Type B pancreatic cell (in vitro differentiated cells): ENCODE measurements at regions not wholly inside any gene's neighbourhood (a gene's known extent, or its start where the extent isn't known, plus 50 kb on each side); places are given as distances from the start of the nearest gene placed in this dataset.

ENCODE experiments used
- DNase-seq: peaks from one replicate; pipeline ENCODE4 v3.0.0; 2021; ENCODE audit warnings: mixed read lengths; ENCODE audit not compliant: unreplicated experiment; ENCODE audit errors: extremely low spot score
- H3K27ac Mint-ChIP-seq: 2 replicates; pipeline ENCODE4 v1.8.0; 2021; ENCODE audit warnings: mild to moderate bottlenecking, mixed read lengths
- H3K27me3 Mint-ChIP-seq: 2 replicates; pipeline ENCODE4 v1.8.0; 2021; ENCODE audit warnings: mixed read lengths
- H3K36me3 Mint-ChIP-seq: 2 replicates; pipeline ENCODE4 v1.8.0; 2021; ENCODE audit warnings: mixed read lengths
- H3K4me1 Mint-ChIP-seq: one replicate; pipeline ENCODE4 v1.8.0; 2021; ENCODE audit warnings: mixed read lengths; ENCODE audit not compliant: unreplicated experiment
- H3K4me3 Mint-ChIP-seq: 2 replicates; pipeline ENCODE4 v1.8.0; 2021; ENCODE audit warnings: mild to moderate bottlenecking, mixed read lengths
- H3K9me3 Mint-ChIP-seq: 2 replicates; pipeline ENCODE4 v1.8.0; 2021; ENCODE audit warnings: mixed read lengths
- TF ChIP-seq, protein P1 (sequence below): fragments of 200-600 bp; sonication (generic); conservative IDR thresholded peaks from 2 replicates; pipeline ENCODE4 v1.5.0; 2021; ENCODE audit warnings: antibody characterized with exemption, mild to moderate bottlenecking

- H3K4me1 Mint-ChIP-seq: peaks cover 5% of the 10 kb centered on the region
Observed at GRCh38 chr10:11392776-11393175, 218.7 kb downstream of the USP6NL start.

DNA sequence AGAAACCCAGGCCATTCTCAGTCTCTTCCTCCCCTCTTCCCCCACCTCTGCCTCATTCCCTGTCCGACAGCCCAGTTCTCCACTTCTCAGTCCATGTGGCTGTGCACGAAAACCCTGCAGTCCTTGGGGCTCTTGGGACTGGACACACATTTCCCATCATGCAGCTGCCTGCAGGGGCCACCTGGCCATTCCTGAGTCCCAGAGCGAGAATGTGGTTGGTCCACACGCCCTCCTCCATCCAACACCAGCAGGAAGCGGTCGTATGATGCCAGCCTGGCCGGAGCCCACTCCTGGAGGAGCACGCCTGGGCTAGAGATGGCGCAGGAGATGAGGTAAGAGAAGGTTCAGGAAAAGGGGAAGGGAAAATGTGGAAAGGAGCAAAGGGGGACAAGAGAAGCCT lies 222.5 kb downstream of the USP6NL start:
- no peak for DNase-seq
- H3K27me3 Mint-ChIP-seq: peaks cover 32% of the 10 kb centered on the region
- H3K27ac Mint-ChIP-seq: no peak overlapping the region
- H3K9me3 Mint-ChIP-seq: no peaks in the 10 kb centered on the region
- no peaks in the 10 kb centered on the region for H3K36me3 Mint-ChIP-seq
- H3K4me3 Mint-ChIP-seq: no peak overlapping the region
- peaks cover 10% of the 10 kb centered on the region for H3K4me1 Mint-ChIP-seq
- TF ChIP-seq, protein P1, sequence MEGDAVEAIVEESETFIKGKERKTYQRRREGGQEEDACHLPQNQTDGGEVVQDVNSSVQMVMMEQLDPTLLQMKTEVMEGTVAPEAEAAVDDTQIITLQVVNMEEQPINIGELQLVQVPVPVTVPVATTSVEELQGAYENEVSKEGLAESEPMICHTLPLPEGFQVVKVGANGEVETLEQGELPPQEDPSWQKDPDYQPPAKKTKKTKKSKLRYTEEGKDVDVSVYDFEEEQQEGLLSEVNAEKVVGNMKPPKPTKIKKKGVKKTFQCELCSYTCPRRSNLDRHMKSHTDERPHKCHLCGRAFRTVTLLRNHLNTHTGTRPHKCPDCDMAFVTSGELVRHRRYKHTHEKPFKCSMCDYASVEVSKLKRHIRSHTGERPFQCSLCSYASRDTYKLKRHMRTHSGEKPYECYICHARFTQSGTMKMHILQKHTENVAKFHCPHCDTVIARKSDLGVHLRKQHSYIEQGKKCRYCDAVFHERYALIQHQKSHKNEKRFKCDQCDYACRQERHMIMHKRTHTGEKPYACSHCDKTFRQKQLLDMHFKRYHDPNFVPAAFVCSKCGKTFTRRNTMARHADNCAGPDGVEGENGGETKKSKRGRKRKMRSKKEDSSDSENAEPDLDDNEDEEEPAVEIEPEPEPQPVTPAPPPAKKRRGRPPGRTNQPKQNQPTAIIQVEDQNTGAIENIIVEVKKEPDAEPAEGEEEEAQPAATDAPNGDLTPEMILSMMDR: no peak

More at GRCh38 chr10:11392776-11393175, 218.7 kb downstream of the USP6NL start:
- Mint-ChIP-seq H3K4me3 (no peak overlapping the region), H3K27me3 (peaks cover 11% of the 10 kb centered on the region), H3K9me3 (no peaks in the 10 kb centered on the region), H3K36me3 (no peaks in the 10 kb centered on the region), H3K27ac (no peak overlapping the region)
- TF ChIP-seq, protein P1: no peak
- DNase-seq: no peak

DNA sequence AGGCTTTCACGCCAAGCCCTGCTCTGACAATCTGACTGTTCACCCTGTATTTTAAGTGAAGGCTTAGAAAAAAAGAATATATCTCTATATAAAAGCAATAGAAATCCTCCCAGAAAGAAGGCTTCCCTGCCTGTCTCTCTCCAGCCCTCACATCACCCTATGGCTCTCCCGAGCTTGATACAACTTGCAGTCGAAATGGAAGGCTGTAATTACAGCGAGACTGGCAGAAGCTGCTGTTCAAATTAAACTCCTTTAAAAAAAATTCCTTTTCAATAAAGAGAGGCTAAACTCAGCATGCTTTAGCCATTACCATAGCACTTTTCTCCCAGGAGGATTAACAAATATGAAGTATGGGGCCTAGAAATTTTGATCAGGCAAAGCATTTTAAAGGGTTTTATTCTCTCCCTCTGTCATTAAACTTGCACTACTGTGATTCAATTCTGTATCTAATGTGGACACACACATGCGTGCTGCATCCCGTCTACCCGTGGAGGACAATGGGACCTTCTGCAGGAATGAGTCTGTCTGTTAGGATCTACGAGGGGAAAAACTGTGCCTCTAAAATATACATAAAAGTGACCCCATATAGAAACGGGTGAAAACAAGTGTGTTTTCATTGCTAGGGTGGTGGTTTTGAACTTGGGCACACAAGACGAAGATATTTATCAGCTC lies 223.8 kb downstream of the USP6NL start:
- TF ChIP-seq, protein P1: no peak
- Mint-ChIP-seq H3K27ac (no peak overlapping the region), H3K4me3 (no peak overlapping the region), H3K36me3 (no peaks in the 10 kb centered on the region), H3K9me3 (no peaks in the 10 kb centered on the region), H3K27me3 (peaks cover 31% of the 10 kb centered on the region), H3K4me1 (peaks cover 10% of the 10 kb centered on the region)
- DNase-seq: no peak

DNA sequence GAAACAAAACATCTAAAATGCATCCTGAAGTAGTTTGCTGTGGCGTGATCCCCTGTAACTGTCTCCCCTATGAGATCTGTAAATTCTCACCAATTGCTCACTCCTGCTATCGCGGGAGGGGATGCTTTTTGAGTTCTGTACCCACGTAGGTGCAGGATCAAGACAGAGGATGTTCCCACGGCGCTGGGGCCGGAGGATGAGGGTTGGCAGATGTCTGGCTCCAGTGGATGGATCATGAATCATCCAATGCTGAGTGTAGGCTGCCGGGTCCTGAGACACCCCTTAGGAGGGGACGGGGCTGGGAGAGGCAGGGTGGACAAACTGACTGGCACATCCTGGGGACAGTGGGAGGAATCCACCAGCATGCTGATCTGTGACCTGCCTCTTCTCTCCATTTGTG lies 224.4 kb downstream of the USP6NL start:
- Mint-ChIP-seq H3K27me3 (peaks cover 33% of the 10 kb centered on the region), H3K36me3 (no peaks in the 10 kb centered on the region), H3K4me1 (peaks cover 10% of the 10 kb centered on the region), H3K9me3 (no peaks in the 10 kb centered on the region), H3K27ac (peak overlapping the region; percentile 34), H3K4me3 (no peak overlapping the region)
- DNase-seq: no peak
- TF ChIP-seq, protein P1: no peak
